NT2/D1 (cell line): ENCODE measurements at regions not wholly inside any gene's neighbourhood (a gene's known extent, or its start where the extent isn't known, plus 50 kb on each side); places are given as distances from the start of the nearest gene placed in this dataset.

ENCODE experiments used
- DNase-seq: peaks from one replicate; pipeline ENCODE4 v3.0.0-alpha.2; 2011; ENCODE audit warnings: low read depth, low spot score
- H3K27me3 ChIP-seq: 2 replicates; pipeline ENCODE4 v1.6.0; 2011; ENCODE audit warnings: mild to moderate bottlenecking; ENCODE audit not compliant: insufficient read length, insufficient read depth
- H3K36me3 ChIP-seq: 2 replicates; pipeline ENCODE4 v1.6.1; 2011; ENCODE audit warnings: mild to moderate bottlenecking, low read length, mixed read lengths; ENCODE audit not compliant: insufficient read depth, insufficient read length
- H3K4me1 ChIP-seq: 2 replicates; pipeline ENCODE4 v1.5.1; 2011; ENCODE audit not compliant: insufficient read depth, insufficient read length
- H3K4me3 ChIP-seq: 2 replicates; pipeline ENCODE4 v1.5.1; 2011; ENCODE audit warnings: low read depth; ENCODE audit not compliant: insufficient read length
- H3K9ac ChIP-seq: 2 replicates; pipeline ENCODE4 v1.6.0; 2011; ENCODE audit warnings: low read depth; ENCODE audit not compliant: insufficient read length
- H3K9me3 ChIP-seq: 2 replicates; pipeline ENCODE4 v1.5.1; 2011; ENCODE audit warnings: mild to moderate bottlenecking, low read length; ENCODE audit not compliant: insufficient read depth
- SUZ12 ChIP-seq: IDR thresholded peaks from 2 replicates; pipeline ENCODE4 v1.6.1; 2011; ENCODE audit not compliant: insufficient read length, insufficient read depth; ENCODE audit errors: extremely low read depth
- YY1 ChIP-seq: IDR thresholded peaks from 2 replicates; pipeline ENCODE4 v1.6.1; 2011; ENCODE audit not compliant: insufficient read length, insufficient read depth
- ZNF274 ChIP-seq: IDR thresholded peaks from 2 replicates; pipeline ENCODE4 v1.6.1; 2011; ENCODE audit warnings: mild to moderate bottlenecking, low read depth, low read length

GRCh38 chr13:109644956-109645355 lies 141.4 kb downstream of the IRS2 start:
- Histone ChIP-seq H3K4me1 (no peaks in the 10 kb centered on the region), H3K27me3 (no peaks in the 10 kb centered on the region), H3K9ac (no peak overlapping the region), H3K36me3 (no peaks in the 10 kb centered on the region), H3K9me3 (peaks cover 16% of the 10 kb centered on the region), H3K4me3 (no peak overlapping the region)
- DNase-seq = no peak
- TF ChIP-seq YY1 (no peak), ZNF274 (no peak)

- no peak overlapping the region for H3K4me3 ChIP-seq
- TF ChIP-seq ZNF274 = no peak
- no peak for TF ChIP-seq SUZ12
- no peak for TF ChIP-seq YY1
- H3K9ac ChIP-seq = no peak overlapping the region
- DNase-seq = no peak
- no peaks in the 10 kb centered on the region for H3K27me3 ChIP-seq
- no peaks in the 10 kb centered on the region for H3K4me1 ChIP-seq
- H3K9me3 ChIP-seq = peaks cover 19% of the 10 kb centered on the region
- no peaks in the 10 kb centered on the region for H3K36me3 ChIP-seq
Observed at GRCh38 chr13:109644069-109644750, 142.2 kb downstream of the IRS2 start.

- no peaks in the 10 kb centered on the region for H3K27me3 ChIP-seq
- no peaks in the 10 kb centered on the region for H3K36me3 ChIP-seq
- no peak overlapping the region for H3K9ac ChIP-seq
- H3K4me3 ChIP-seq = no peak overlapping the region
- TF ChIP-seq YY1 (no peak), ZNF274 (no peak), SUZ12 (no peak)
- DNase-seq = no peak
- H3K9me3 ChIP-seq = peaks cover 30% of the 10 kb centered on the region
- no peaks in the 10 kb centered on the region for H3K4me1 ChIP-seq
Observed at GRCh38 chr13:109642358-109642757, 144.0 kb downstream of the IRS2 start.

- TF ChIP-seq ZNF274 = no peak
- TF ChIP-seq SUZ12 = no peak
- TF ChIP-seq YY1 = no peak
- Histone ChIP-seq H3K4me1 (no peaks in the 10 kb centered on the region), H3K36me3 (no peaks in the 10 kb centered on the region), H3K9ac (no peak overlapping the region), H3K9me3 (peaks cover 30% of the 10 kb centered on the region), H3K4me3 (no peak overlapping the region), H3K27me3 (no peaks in the 10 kb centered on the region)
- DNase-seq = no peak
Observed at GRCh38 chr13:109636736-109637135, 149.6 kb downstream of the IRS2 start.

- Histone ChIP-seq H3K36me3 (no peaks in the 10 kb centered on the region), H3K4me3 (no peak overlapping the region), H3K9ac (no peak overlapping the region), H3K27me3 (no peaks in the 10 kb centered on the region), H3K4me1 (no peaks in the 10 kb centered on the region), H3K9me3 (no peaks in the 10 kb centered on the region)
- no peak for TF ChIP-seq SUZ12
- TF ChIP-seq YY1 = no peak
- TF ChIP-seq ZNF274 = no peak
- no peak for DNase-seq
Observed at GRCh38 chr13:109631069-109631468, 155.3 kb downstream of the IRS2 start.

- Histone ChIP-seq H3K9me3 (no peaks in the 10 kb centered on the region), H3K27me3 (no peaks in the 10 kb centered on the region), H3K9ac (no peak overlapping the region), H3K4me1 (no peaks in the 10 kb centered on the region), H3K36me3 (no peaks in the 10 kb centered on the region), H3K4me3 (no peak overlapping the region)
- no peak for DNase-seq
- no peak for TF ChIP-seq ZNF274
- TF ChIP-seq YY1 = no peak
- no peak for TF ChIP-seq SUZ12
Observed at GRCh38 chr13:109630271-109630670, 156.1 kb downstream of the IRS2 start.

- TF ChIP-seq ZNF274 = no peak
- no peak for TF ChIP-seq SUZ12
- no peak for TF ChIP-seq YY1
- Histone ChIP-seq H3K36me3 (no peaks in the 10 kb centered on the region), H3K27me3 (no peaks in the 10 kb centered on the region), H3K4me1 (no peaks in the 10 kb centered on the region), H3K4me3 (no peak overlapping the region), H3K9ac (no peak overlapping the region), H3K9me3 (no peaks in the 10 kb centered on the region)
- no peak for DNase-seq
Observed at GRCh38 chr13:109629737-109630136, 156.6 kb downstream of the IRS2 start.

- H3K9ac ChIP-seq = no peak overlapping the region
- DNase-seq = no peak
- no peaks in the 10 kb centered on the region for H3K4me1 ChIP-seq
- no peaks in the 10 kb centered on the region for H3K36me3 ChIP-seq
- H3K4me3 ChIP-seq = no peak overlapping the region
- no peaks in the 10 kb centered on the region for H3K27me3 ChIP-seq
- no peak for TF ChIP-seq ZNF274
- TF ChIP-seq YY1 = no peak
- TF ChIP-seq SUZ12 = no peak
- H3K9me3 ChIP-seq = no peaks in the 10 kb centered on the region
Observed at GRCh38 chr13:109628251-109628699, 158.1 kb downstream of the IRS2 start.
